Peyer's patch (tissue), 4 donors: ENCODE measurements at regions not wholly inside any gene's neighbourhood (a gene's known extent, or its start where the extent isn't known, plus 50 kb on each side); places are given as distances from the start of the nearest gene placed in this dataset.

ENCODE experiments used
- POLR2A ChIP-seq, 2 donors: fragments of 450-650 bp; IDR thresholded peaks; one replicate each; pipeline ENCODE4 v1.5.1; 2017; ENCODE audit warnings: antibody characterized with exemption in 2 of 2, mild to moderate bottlenecking in 2 of 2, moderate library complexity in 2 of 2
- TF ChIP-seq, protein P1 (sequence below), 6 experiments: fragments of 450-650 bp in 4 of 6; fragments of 200-600 bp in 2 of 6; sonication (generic) in 1 of 6; IDR thresholded peaks; one replicate each; pipeline ENCODE4 v1.5.1; 2017 to 2019; ENCODE audit warnings: antibody characterized with exemption in 6 of 6, mild to moderate bottlenecking in 3 of 6, moderate library complexity in 1 of 6

DNA sequence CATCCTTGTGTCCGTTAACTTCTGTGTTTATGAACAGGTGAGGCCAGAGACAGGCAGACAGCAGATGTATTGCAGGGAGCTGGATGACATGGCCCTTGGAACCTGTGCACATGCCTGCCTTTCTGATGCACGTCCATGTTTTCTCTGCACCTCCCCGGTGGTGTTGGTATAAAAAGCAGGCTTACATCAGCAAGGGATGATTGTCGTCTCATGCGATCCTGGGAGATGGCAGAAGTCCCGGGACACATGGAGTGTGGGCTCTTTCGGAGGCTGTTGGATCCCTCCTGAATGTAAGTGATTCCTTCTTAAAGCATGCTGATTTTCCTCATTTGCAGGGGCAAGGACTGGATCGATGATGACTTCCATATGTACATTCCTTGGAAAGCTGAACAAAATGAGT lies 134.8 kb downstream of the SNRPN start:
- TF ChIP-seq, protein P1, sequence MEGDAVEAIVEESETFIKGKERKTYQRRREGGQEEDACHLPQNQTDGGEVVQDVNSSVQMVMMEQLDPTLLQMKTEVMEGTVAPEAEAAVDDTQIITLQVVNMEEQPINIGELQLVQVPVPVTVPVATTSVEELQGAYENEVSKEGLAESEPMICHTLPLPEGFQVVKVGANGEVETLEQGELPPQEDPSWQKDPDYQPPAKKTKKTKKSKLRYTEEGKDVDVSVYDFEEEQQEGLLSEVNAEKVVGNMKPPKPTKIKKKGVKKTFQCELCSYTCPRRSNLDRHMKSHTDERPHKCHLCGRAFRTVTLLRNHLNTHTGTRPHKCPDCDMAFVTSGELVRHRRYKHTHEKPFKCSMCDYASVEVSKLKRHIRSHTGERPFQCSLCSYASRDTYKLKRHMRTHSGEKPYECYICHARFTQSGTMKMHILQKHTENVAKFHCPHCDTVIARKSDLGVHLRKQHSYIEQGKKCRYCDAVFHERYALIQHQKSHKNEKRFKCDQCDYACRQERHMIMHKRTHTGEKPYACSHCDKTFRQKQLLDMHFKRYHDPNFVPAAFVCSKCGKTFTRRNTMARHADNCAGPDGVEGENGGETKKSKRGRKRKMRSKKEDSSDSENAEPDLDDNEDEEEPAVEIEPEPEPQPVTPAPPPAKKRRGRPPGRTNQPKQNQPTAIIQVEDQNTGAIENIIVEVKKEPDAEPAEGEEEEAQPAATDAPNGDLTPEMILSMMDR (IDR thresholded peaks at IDR 0.05): no peak
- TF ChIP-seq POLR2A (IDR thresholded peaks at IDR 0.05): no peak
